PC-9 (cell line): ENCODE measurements at regions not wholly inside any gene's neighbourhood (a gene's known extent, or its start where the extent isn't known, plus 50 kb on each side); places are given as distances from the start of the nearest gene placed in this dataset.

ENCODE experiments used
- BruUV-seq: library from RNA; stranded (reverse); fragments of 400-500 nt; replicated peaks from 2 replicates; lab custom pipeline; 2021; lab: Mats Ljungman, UMichigan
- CTCF ChIA-PET: fragments of 300-600 bp; sonication (Branson Sonifier 250); formaldehyde crosslinking; loops from one replicate; lab custom pipeline; 2022; ENCODE audit warnings: antibody characterized with exemption; lab: Charles Lee
- POLR2A ChIA-PET: fragments of 300-600 bp; sonication (Branson Sonifier 250); formaldehyde crosslinking; loops from one replicate; lab custom pipeline; 2022; ENCODE audit warnings: antibody characterized with exemption; ENCODE audit not compliant: unreplicated experiment; lab: Charles Lee
- DNase-seq, 2 experiments: peaks; one replicate each; pipeline versions ENCODE4 v3.0.0 to v3.0.0-alpha.2; 2015 to 2022; ENCODE audit warnings: mixed read lengths in 1 of 2
- H2AFZ ChIP-seq: fragments of 200-600 bp; sonication (generic); 2 replicates; pipeline ENCODE4 v1.8.1; 2017; ENCODE audit warnings: antibody characterized with exemption
- H3F3A ChIP-seq: fragments of 200-600 bp; sonication (generic); 2 replicates; pipeline ENCODE4 v1.8.1; 2017; ENCODE audit warnings: antibody characterized with exemption, mild to moderate bottlenecking, low read depth; ENCODE audit not compliant: insufficient read depth
- H3K27ac ChIP-seq: fragments of 200-600 bp; sonication (generic); 2 replicates; pipeline ENCODE4 v1.6.1; 2016; ENCODE audit warnings: mixed run types
- H3K27me3 ChIP-seq: fragments of 200-600 bp; sonication (generic); 2 replicates; pipeline ENCODE4 v1.6.1; 2016; ENCODE audit warnings: low read depth, mixed run types; ENCODE audit not compliant: insufficient read depth
- H3K36me3 ChIP-seq: fragments of 200-600 bp; sonication (generic); 2 replicates; pipeline ENCODE4 v1.6.1; 2016; ENCODE audit warnings: low read depth, mixed run types
- H3K4me1 ChIP-seq: fragments of 200-600 bp; sonication (generic); replicated peaks from 2 replicates; pipeline ENCODE4 v1.6.1; 2016; ENCODE audit warnings: mixed run types; ENCODE audit not compliant: insufficient read depth
- H3K4me2 ChIP-seq: fragments of 200-600 bp; sonication (generic); 2 replicates; pipeline ENCODE4 v1.6.1; 2017; ENCODE audit warnings: mixed run types
- H3K4me3 ChIP-seq: fragments of 200-600 bp; sonication (generic); 2 replicates; pipeline ENCODE4 v1.6.1; 2016; ENCODE audit warnings: mixed run types
- H3K79me2 ChIP-seq: fragments of 200-600 bp; sonication (generic); 2 replicates; pipeline ENCODE4 v1.6.1; 2017; ENCODE audit warnings: low read depth, mixed run types
- H3K9me2 ChIP-seq: fragments of 200-600 bp; sonication (generic); 2 replicates; pipeline ENCODE4 v1.8.1; 2017; ENCODE audit warnings: mild to moderate bottlenecking; ENCODE audit not compliant: insufficient read depth
- H3K9me3 ChIP-seq: fragments of 200-600 bp; sonication (generic); 2 replicates; pipeline ENCODE4 v1.8.1; 2016; ENCODE audit warnings: low read depth; ENCODE audit not compliant: insufficient read depth
- H4K20me1 ChIP-seq: fragments of 200-600 bp; sonication (generic); 2 replicates; pipeline ENCODE4 v1.8.1; 2017; ENCODE audit not compliant: insufficient read depth
- CTCF ChIP-seq: fragments of 200-600 bp; sonication (generic); conservative IDR thresholded peaks from 2 replicates; pipeline ENCODE4 v1.6.1; 2017; ENCODE audit warnings: mixed run types, antibody characterized with exemption, mild to moderate bottlenecking, moderate library complexity
- EZH2 ChIP-seq: fragments of 200-600 bp; sonication (generic); IDR thresholded peaks from 2 replicates; pipeline ENCODE4 v1.8.0; 2017; ENCODE audit warnings: antibody characterized with exemption, low read depth
- intact Hi-C: fragments of 100-400 bp; cut with micrococcal nuclease; formaldehyde crosslinking; loops from one replicate; pipeline ENCODE4 v1.10.0; 2022; ENCODE audit not compliant: unreplicated experiment

- Histone ChIP-seq H4K20me1 (no peaks in the 10 kb centered on the region), H3K36me3 (peaks cover 38% of the 10 kb centered on the region), H3K9me2 (no peaks in the 10 kb centered on the region), H3K4me1 (peaks cover 26% of the 10 kb centered on the region), H2AFZ (no peak overlapping the region), H3K4me3 (no peak overlapping the region), H3K9me3 (peaks cover 38% of the 10 kb centered on the region), H3F3A (peaks cover 36% of the 10 kb centered on the region), H3K27ac (no peak overlapping the region), H3K79me2 (peaks cover 74% of the 10 kb centered on the region), H3K4me2 (no peak overlapping the region), H3K27me3 (no peaks in the 10 kb centered on the region)
- ChIA-PET POLR2A (no interaction called here), CTCF (interaction anchor here (0.6 kb wide), 1 partner anchor 21 kb away, joined by 7 read pairs; no protein-coding TSS in a partner anchor)
- intact Hi-C loops, result no loop called here
- no peak for DNase-seq
- BruUV-seq, result no TSS peak
- TF ChIP-seq EZH2 (no peak), CTCF (no peak)
Observed at GRCh38 chr13:99066219-99066618, 88.4 kb upstream of the DOCK9 start.

- BruUV-seq, result no TSS peak
- Histone ChIP-seq H3K9me3 (peaks cover 38% of the 10 kb centered on the region), H2AFZ (no peak overlapping the region), H3K27me3 (no peaks in the 10 kb centered on the region), H3K4me2 (peak overlapping the region; percentile 58), H3F3A (peaks cover 36% of the 10 kb centered on the region), H3K27ac (peak overlapping the region; percentile 66), H3K36me3 (peaks cover 38% of the 10 kb centered on the region), H4K20me1 (no peaks in the 10 kb centered on the region), H3K4me3 (no peak overlapping the region; the same call in 1 of the 2 replicates), H3K79me2 (peaks cover 65% of the 10 kb centered on the region), H3K4me1 (peaks cover 26% of the 10 kb centered on the region), H3K9me2 (no peaks in the 10 kb centered on the region)
- POLR2A ChIA-PET, result no interaction called here
- DNase-seq, result peak; percentile 30 to 97
- TF ChIP-seq CTCF (no peak), EZH2 (no peak)
- CTCF ChIA-PET, result no interaction called here
- intact Hi-C loops, result no loop called here
Observed at GRCh38 chr13:99067159-99067985, 89.5 kb upstream of the DOCK9 start.

- Histone ChIP-seq H3K9me2 (no peaks in the 10 kb centered on the region), H3K9me3 (peaks cover 22% of the 10 kb centered on the region), H3K27me3 (no peaks in the 10 kb centered on the region), H3K79me2 (peaks cover 40% of the 10 kb centered on the region), H3K4me3 (no peak overlapping the region), H3K4me2 (no peak overlapping the region), H3K4me1 (peaks cover 26% of the 10 kb centered on the region), H3F3A (peaks cover 36% of the 10 kb centered on the region), H2AFZ (no peak overlapping the region), H3K36me3 (peaks cover 32% of the 10 kb centered on the region), H4K20me1 (no peaks in the 10 kb centered on the region), H3K27ac (no peak overlapping the region)
- BruUV-seq, result no TSS peak
- CTCF ChIA-PET, result no interaction called here
- POLR2A ChIA-PET, result no interaction called here
- TF ChIP-seq CTCF (no peak), EZH2 (no peak)
- no peak for DNase-seq
- intact Hi-C loops, result no loop called here
Observed at GRCh38 chr13:99071211-99071610, 93.3 kb upstream of the DOCK9 start.
